ENCODE measurements at regions not wholly inside any gene's neighbourhood (a gene's known extent, or its start where the extent isn't known, plus 50 kb on each side); places are given as distances from the start of the nearest gene placed in this dataset.

DNA sequence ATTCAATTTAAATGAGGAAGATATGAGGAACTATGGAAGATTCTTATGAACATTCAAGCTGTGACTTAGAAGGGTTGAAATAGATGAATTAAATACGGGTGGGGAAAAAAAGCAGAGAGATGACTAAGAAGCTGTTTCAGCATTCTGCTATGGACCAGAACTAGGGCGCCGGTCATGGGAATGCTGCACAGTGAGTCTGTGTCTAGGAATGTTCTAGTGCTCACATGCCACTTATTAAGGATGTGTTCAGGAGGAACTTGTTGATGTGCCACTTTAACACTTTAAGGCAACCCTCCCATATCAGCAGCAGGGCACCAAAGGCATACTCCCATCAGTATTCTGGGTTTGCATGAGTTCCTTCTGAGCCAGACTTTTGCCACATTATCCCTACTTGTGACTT, 152.1 kb downstream of the POSTN start:
- no peak for DNase-seq
- no peak overlapping the region for H3K4me3 ChIP-seq
- intact Hi-C loops (cut with DNase I) = no loop called here
- no peaks in the 10 kb centered on the region for H3K36me3 ChIP-seq
- no peaks in the 10 kb centered on the region for H3K9me3 ChIP-seq
- TF ChIP-seq, protein P1, sequence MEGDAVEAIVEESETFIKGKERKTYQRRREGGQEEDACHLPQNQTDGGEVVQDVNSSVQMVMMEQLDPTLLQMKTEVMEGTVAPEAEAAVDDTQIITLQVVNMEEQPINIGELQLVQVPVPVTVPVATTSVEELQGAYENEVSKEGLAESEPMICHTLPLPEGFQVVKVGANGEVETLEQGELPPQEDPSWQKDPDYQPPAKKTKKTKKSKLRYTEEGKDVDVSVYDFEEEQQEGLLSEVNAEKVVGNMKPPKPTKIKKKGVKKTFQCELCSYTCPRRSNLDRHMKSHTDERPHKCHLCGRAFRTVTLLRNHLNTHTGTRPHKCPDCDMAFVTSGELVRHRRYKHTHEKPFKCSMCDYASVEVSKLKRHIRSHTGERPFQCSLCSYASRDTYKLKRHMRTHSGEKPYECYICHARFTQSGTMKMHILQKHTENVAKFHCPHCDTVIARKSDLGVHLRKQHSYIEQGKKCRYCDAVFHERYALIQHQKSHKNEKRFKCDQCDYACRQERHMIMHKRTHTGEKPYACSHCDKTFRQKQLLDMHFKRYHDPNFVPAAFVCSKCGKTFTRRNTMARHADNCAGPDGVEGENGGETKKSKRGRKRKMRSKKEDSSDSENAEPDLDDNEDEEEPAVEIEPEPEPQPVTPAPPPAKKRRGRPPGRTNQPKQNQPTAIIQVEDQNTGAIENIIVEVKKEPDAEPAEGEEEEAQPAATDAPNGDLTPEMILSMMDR (IDR thresholded peaks at IDR 0.05) = no peak
- H3K27ac ChIP-seq = no peak overlapping the region
- no peaks in the 10 kb centered on the region for H3K4me1 ChIP-seq (ENCODE audit: insufficient read depth)
- 82 to 90% (median 83%) methylated on average over 3 of the region's 3 CpGs for WGBS, 3 donors
- no peaks in the 10 kb centered on the region for H3K27me3 ChIP-seq

DNA sequence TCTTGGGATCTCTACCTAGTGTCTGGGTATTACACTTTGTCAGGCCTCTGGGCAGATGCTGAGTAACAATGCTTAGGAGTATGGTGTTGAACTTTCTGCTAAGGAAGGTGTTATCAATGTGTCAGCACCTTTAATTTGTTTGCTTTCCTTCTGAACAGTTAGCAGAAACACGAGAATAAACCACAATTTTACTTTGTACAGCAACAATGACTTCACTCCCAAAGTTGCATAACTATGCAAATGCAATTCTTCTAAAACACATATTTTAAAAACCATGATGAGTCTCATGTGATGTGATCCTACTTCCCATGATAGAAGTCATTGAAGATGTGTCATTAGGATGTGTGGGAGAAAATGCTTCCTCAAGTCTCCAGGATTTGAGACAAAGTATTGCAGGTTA, 155.0 kb downstream of the POSTN start:
- H3K27me3 ChIP-seq = no peaks in the 10 kb centered on the region
- DNase-seq = no peak
- no peaks in the 10 kb centered on the region for H3K9me3 ChIP-seq
- no peaks in the 10 kb centered on the region for H3K36me3 ChIP-seq
- 43 to 56% (median 48%) methylated on average over 1 of the region's 1 CpG for WGBS, 3 donors
- H3K4me1 ChIP-seq (ENCODE audit: insufficient read depth) = no peaks in the 10 kb centered on the region
- TF ChIP-seq POLR2A (IDR thresholded peaks at IDR 0.05) (no peak), EP300 (IDR thresholded peaks at IDR 0.05) (no peak)
- TF ChIP-seq, protein P1 (IDR thresholded peaks at IDR 0.05) = no peak
- no peak overlapping the region for H3K27ac ChIP-seq
- intact Hi-C loops (cut with DNase I) = no loop called here
- H3K4me3 ChIP-seq = no peak overlapping the region

DNA sequence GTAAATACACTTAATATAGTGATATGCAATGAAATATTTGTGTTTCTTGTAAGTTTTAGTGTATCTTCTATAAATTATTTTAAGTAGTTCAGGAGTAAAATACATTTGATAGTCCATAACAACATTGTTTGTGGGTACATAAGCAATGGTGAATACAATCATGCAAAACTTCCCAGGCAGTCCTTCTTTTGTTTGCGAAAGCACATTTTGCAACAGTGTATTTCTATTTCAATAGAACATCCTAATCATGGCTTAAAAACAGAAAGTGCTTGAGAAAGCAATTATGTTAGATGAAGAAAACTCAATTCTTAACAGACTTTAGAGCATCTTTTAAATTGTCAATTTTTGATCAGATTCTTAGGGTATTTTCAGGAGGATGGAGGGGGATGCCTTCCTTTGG, 155.6 kb downstream of the POSTN start:
- no peak overlapping the region for H3K4me3 ChIP-seq
- no peaks in the 10 kb centered on the region for H3K9me3 ChIP-seq
- no peaks in the 10 kb centered on the region for H3K4me1 ChIP-seq (ENCODE audit: insufficient read depth)
- no peak for DNase-seq
- intact Hi-C loops (cut with DNase I) = no loop called here
- no peaks in the 10 kb centered on the region for H3K27me3 ChIP-seq
- TF ChIP-seq, protein P1 (IDR thresholded peaks at IDR 0.05) = no peak
- no peak for TF ChIP-seq EP300 (IDR thresholded peaks at IDR 0.05)
- TF ChIP-seq POLR2A (IDR thresholded peaks at IDR 0.05) = no peak
- WGBS, 3 donors = 96 to 100% (median 98%) methylated on average over 1 of the region's 1 CpG
- no peaks in the 10 kb centered on the region for H3K36me3 ChIP-seq
- H3K27ac ChIP-seq = no peak overlapping the region

DNA sequence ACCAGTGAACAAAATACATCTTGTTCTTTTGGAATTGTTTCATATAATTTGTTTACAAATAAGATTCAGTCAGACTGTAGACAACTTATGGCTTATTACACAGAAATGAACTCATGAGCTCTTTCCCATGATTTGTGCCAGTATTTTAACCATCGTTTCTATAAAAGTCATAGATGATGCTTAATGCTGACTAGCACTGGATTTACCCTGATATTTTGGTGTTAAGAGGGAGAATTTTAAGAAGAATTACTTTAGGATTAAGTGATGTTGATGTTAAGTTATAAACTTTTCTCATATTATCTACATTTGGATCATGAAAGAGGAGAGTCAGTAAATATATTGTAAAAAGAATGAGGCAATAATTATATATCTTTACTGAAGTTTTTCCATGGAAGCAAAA, 162.7 kb downstream of the POSTN start:
- Histone ChIP-seq H3K4me3 (no peak overlapping the region), H3K27ac (no peak overlapping the region), H3K4me1 (ENCODE audit: insufficient read depth) (no peaks in the 10 kb centered on the region), H3K9me3 (no peaks in the 10 kb centered on the region), H3K27me3 (no peaks in the 10 kb centered on the region), H3K36me3 (no peaks in the 10 kb centered on the region)
- DNase-seq = no peak
- intact Hi-C loops (cut with DNase I) = no loop called here
- TF ChIP-seq POLR2A (IDR thresholded peaks at IDR 0.05) (no peak), EP300 (IDR thresholded peaks at IDR 0.05) (no peak)
- TF ChIP-seq, protein P1 (IDR thresholded peaks at IDR 0.05) = no peak
- whole genome bisulfite sequencing, 3 donors = 23 to 33% (median 25%) methylated on average over 1 of the region's 1 CpG

DNA sequence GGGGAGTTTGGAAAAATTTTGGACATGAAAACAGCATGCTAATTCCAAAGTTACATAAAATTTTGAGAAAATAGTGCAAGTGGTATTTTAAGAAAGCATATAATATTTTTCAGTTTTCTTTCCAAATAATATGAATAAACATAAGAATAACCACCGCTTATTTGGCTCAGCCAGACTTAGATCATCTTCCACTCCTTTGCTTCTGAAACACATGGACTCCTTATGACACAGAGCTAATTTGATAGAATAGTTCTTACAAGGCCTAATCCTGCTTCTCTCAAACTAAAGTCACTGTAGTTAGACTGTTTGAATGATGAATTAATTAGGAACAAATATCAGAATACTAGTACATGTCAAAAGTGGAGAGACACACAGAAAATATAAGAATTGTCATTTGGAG, 165.5 kb downstream of the POSTN start:
- Histone ChIP-seq H3K27me3 (no peaks in the 10 kb centered on the region), H3K4me1 (ENCODE audit: insufficient read depth) (no peaks in the 10 kb centered on the region), H3K4me3 (no peak overlapping the region), H3K36me3 (no peaks in the 10 kb centered on the region), H3K9me3 (no peaks in the 10 kb centered on the region), H3K27ac (no peak overlapping the region)
- no peak for TF ChIP-seq EP300 (IDR thresholded peaks at IDR 0.05)
- intact Hi-C loops (cut with DNase I) = no loop called here
- no peak for DNase-seq
- 72 to 86% (median 77%) methylated on average over 1 of the region's 1 CpG for WGBS, 3 donors
